ENCODE measurements at regions not wholly inside any gene's neighbourhood (a gene's known extent, or its start where the extent isn't known, plus 50 kb on each side); places are given as distances from the start of the nearest gene placed in this dataset.

GRCh38 chr18:61729322-61729721 lies 163.5 kb downstream of the RNF152 start:
- in situ Hi-C loops (cut with MboI; ENCODE audit: low sequenced_read_pairs): no loop called here

- in situ Hi-C loops (cut with MboI; ENCODE audit: low sequenced_read_pairs): no loop called here
Measured at GRCh38 chr18:61727241-61728193, 165.3 kb downstream of the RNF152 start.

- in situ Hi-C loops (cut with MboI; ENCODE audit: low sequenced_read_pairs): no loop called here
Measured at GRCh38 chr18:61724532-61724931, 168.3 kb downstream of the RNF152 start.

GRCh38 chr18:61722247-61722646 lies 170.6 kb downstream of the RNF152 start:
- in situ Hi-C loops (cut with MboI; ENCODE audit: low sequenced_read_pairs): no loop called here

GRCh38 chr18:61720496-61720895 lies 172.3 kb downstream of the RNF152 start:
- in situ Hi-C loops (cut with MboI; ENCODE audit: low sequenced_read_pairs): no loop called here

- in situ Hi-C loops (cut with MboI; ENCODE audit: low sequenced_read_pairs): no loop called here
Measured at GRCh38 chr18:61719671-61720070, 173.1 kb downstream of the RNF152 start.

- in situ Hi-C loops (cut with MboI; ENCODE audit: low sequenced_read_pairs): no loop called here
Measured at GRCh38 chr18:61718944-61719343, 173.9 kb downstream of the RNF152 start.

GRCh38 chr18:61714421-61714820 lies 178.4 kb downstream of the RNF152 start:
- in situ Hi-C loops (cut with MboI; ENCODE audit: low sequenced_read_pairs): no loop called here

GRCh38 chr18:61713502-61713901 lies 179.3 kb downstream of the RNF152 start:
- in situ Hi-C loops (cut with MboI; ENCODE audit: low sequenced_read_pairs): no loop called here

- in situ Hi-C loops (cut with MboI; ENCODE audit: low sequenced_read_pairs): no loop called here
Measured at GRCh38 chr18:61710082-61710620, 182.7 kb downstream of the RNF152 start.

- in situ Hi-C loops (cut with MboI; ENCODE audit: low sequenced_read_pairs): no loop called here
Measured at GRCh38 chr18:61706276-61706915, 186.4 kb downstream of the RNF152 start.

GRCh38 chr18:61703508-61703907 lies 189.3 kb downstream of the RNF152 start:
- in situ Hi-C loops (cut with MboI; ENCODE audit: low sequenced_read_pairs): no loop called here

GRCh38 chr18:61702007-61702406 lies 190.8 kb downstream of the RNF152 start:
- in situ Hi-C loops (cut with MboI; ENCODE audit: low sequenced_read_pairs): no loop called here

GRCh38 chr18:61699397-61700110 lies 193.3 kb downstream of the RNF152 start:
- in situ Hi-C loops (cut with MboI; ENCODE audit: low sequenced_read_pairs): no loop called here

GRCh38 chr18:61697306-61697909 lies 195.4 kb downstream of the RNF152 start:
- in situ Hi-C loops (cut with MboI; ENCODE audit: low sequenced_read_pairs): no loop called here

- in situ Hi-C loops (cut with MboI; ENCODE audit: low sequenced_read_pairs): no loop called here
Measured at GRCh38 chr18:61694236-61694635, 198.6 kb downstream of the RNF152 start.

- in situ Hi-C loops (cut with MboI; ENCODE audit: low sequenced_read_pairs): no loop called here
Measured at GRCh38 chr18:61690418-61691138, 202.2 kb downstream of the RNF152 start.

- in situ Hi-C loops (cut with MboI; ENCODE audit: low sequenced_read_pairs): no loop called here
Measured at GRCh38 chr18:61687317-61687716, 205.5 kb downstream of the RNF152 start.

- in situ Hi-C loops (cut with MboI; ENCODE audit: low sequenced_read_pairs): no loop called here
Measured at GRCh38 chr18:61683856-61684255, 209.0 kb downstream of the RNF152 start.

- in situ Hi-C loops (cut with MboI; ENCODE audit: low sequenced_read_pairs): no loop called here
Measured at GRCh38 chr18:61681065-61681464, 211.7 kb downstream of the RNF152 start.

Data from HL-60/S4 treated with phorbol 12-myristate 13-acetate at 8.2 ng/mL for 4 days and 3 days (cell line).